ENCODE measurements at regions not wholly inside any gene's neighbourhood (a gene's known extent, or its start where the extent isn't known, plus 50 kb on each side); places are given as distances from the start of the nearest gene placed in this dataset.

GRCh38 chr12:127761880-127762279, 505.1 kb upstream of the TMEM132C start:
- no peak for DNase-seq (ENCODE audit: low spot score)
- H3K4me1 ChIP-seq (ENCODE audit: control insufficient read depth in 1 of 2, low read depth in 2 of 2): no peaks in the 10 kb centered on the region

GRCh38 chr12:127767656-127768055, 499.3 kb upstream of the TMEM132C start:
- ATAC-seq (ENCODE audit: insufficient number of reproducible peaks, low FRiP score, low read depth) (no peak), DNase-seq (ENCODE audit: low spot score) (no peak)
- no peaks in the 10 kb centered on the region for H3K9me3 ChIP-seq
- no peaks in the 10 kb centered on the region for H3K36me3 ChIP-seq
- no peaks in the 10 kb centered on the region for H3K27me3 ChIP-seq (replicated peaks; ENCODE audit: insufficient read depth)
- no peak overlapping the region for H3K4me3 ChIP-seq
- no peak for TF ChIP-seq CTCF (IDR thresholded peaks at IDR 0.05)
- H3K4me1 ChIP-seq (ENCODE audit: control insufficient read depth in 1 of 2, low read depth in 2 of 2): peaks cover 0 to 11% of the 10 kb centered on the region in 2 donors
- H3K27ac ChIP-seq: no peak overlapping the region

More at GRCh38 chr12:127761880-127762279, 505.1 kb upstream of the TMEM132C start:
- no peak for ATAC-seq (ENCODE audit: insufficient number of reproducible peaks, low FRiP score, low read depth)
- Histone ChIP-seq H3K27ac (no peak overlapping the region), H3K9me3 (no peaks in the 10 kb centered on the region), H3K4me3 (no peak overlapping the region), H3K27me3 (replicated peaks; ENCODE audit: insufficient read depth) (no peaks in the 10 kb centered on the region), H3K36me3 (no peaks in the 10 kb centered on the region)
- TF ChIP-seq CTCF (IDR thresholded peaks at IDR 0.05): no peak

- Histone ChIP-seq H3K27me3 (replicated peaks; ENCODE audit: insufficient read depth) (no peaks in the 10 kb centered on the region), H3K4me3 (no peak overlapping the region), H3K9me3 (no peaks in the 10 kb centered on the region), H3K36me3 (no peaks in the 10 kb centered on the region), H3K27ac (no peak overlapping the region), H3K4me1 (ENCODE audit: control insufficient read depth in 1 of 2, low read depth in 2 of 2) (peaks cover 0 to 15% of the 10 kb centered on the region in 2 donors)
- TF ChIP-seq CTCF (IDR thresholded peaks at IDR 0.05): no peak
- ATAC-seq (ENCODE audit: insufficient number of reproducible peaks, low FRiP score, low read depth): no peak
- DNase-seq (ENCODE audit: low spot score): no peak
Measured at GRCh38 chr12:127770118-127770517, 496.9 kb upstream of the TMEM132C start.

GRCh38 chr12:127771546-127771945, 495.4 kb upstream of the TMEM132C start:
- DNase-seq (ENCODE audit: low spot score): no peak
- TF ChIP-seq CTCF (IDR thresholded peaks at IDR 0.05): no peak
- Histone ChIP-seq H3K27ac (no peak overlapping the region), H3K27me3 (replicated peaks; ENCODE audit: insufficient read depth) (no peaks in the 10 kb centered on the region), H3K9me3 (no peaks in the 10 kb centered on the region), H3K36me3 (no peaks in the 10 kb centered on the region), H3K4me1 (ENCODE audit: control insufficient read depth in 1 of 2, low read depth in 2 of 2) (peaks cover 0 to 21% of the 10 kb centered on the region in 2 donors), H3K4me3 (no peak overlapping the region)
- ATAC-seq (ENCODE audit: insufficient number of reproducible peaks, low FRiP score, low read depth): no peak

- DNase-seq (ENCODE audit: low spot score): no peak
- TF ChIP-seq CTCF (IDR thresholded peaks at IDR 0.05): no peak
Measured at GRCh38 chr12:127773520-127773919, 493.4 kb upstream of the TMEM132C start.

More at GRCh38 chr12:127773520-127773919, 493.4 kb upstream of the TMEM132C start:
- ATAC-seq (ENCODE audit: insufficient number of reproducible peaks, low FRiP score, low read depth): no peak
- no peak overlapping the region for H3K4me3 ChIP-seq
- no peak overlapping the region for H3K27ac ChIP-seq
- no peaks in the 10 kb centered on the region for H3K9me3 ChIP-seq
- H3K27me3 ChIP-seq (replicated peaks; ENCODE audit: insufficient read depth): no peaks in the 10 kb centered on the region
- H3K36me3 ChIP-seq: no peaks in the 10 kb centered on the region
- peaks cover 0 to 21% of the 10 kb centered on the region in 2 donors for H3K4me1 ChIP-seq (ENCODE audit: control insufficient read depth in 1 of 2, low read depth in 2 of 2)
